ENCODE measurements at regions not wholly inside any gene's neighbourhood (a gene's known extent, or its start where the extent isn't known, plus 50 kb on each side); places are given as distances from the start of the nearest gene placed in this dataset.
"Not testable (repeated sequence)": the region's sequence is repeated elsewhere in the genome, so short reads cannot be mapped to it uniquely, and the experiment has no call there.

DNA sequence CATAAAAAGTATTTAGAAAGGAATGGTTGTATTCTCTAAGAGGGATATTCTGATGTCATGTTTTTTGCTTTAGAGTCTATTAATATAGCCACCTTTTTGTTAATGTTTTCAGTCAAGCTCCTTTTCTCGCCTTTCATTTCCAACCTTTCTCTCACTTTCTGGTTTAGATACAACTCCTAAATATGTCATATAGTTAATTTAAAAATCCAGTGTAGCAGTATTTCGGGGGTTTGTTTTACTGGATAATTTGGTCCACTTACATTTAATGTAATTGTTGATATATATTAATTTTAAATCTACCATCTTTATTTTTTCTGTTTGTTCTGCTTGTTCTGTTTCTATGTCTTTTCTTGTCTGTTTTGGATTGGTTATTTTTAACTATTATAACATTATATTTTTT lies 121.1 kb downstream of the FAM72C start:
- TF ChIP-seq, protein P1, sequence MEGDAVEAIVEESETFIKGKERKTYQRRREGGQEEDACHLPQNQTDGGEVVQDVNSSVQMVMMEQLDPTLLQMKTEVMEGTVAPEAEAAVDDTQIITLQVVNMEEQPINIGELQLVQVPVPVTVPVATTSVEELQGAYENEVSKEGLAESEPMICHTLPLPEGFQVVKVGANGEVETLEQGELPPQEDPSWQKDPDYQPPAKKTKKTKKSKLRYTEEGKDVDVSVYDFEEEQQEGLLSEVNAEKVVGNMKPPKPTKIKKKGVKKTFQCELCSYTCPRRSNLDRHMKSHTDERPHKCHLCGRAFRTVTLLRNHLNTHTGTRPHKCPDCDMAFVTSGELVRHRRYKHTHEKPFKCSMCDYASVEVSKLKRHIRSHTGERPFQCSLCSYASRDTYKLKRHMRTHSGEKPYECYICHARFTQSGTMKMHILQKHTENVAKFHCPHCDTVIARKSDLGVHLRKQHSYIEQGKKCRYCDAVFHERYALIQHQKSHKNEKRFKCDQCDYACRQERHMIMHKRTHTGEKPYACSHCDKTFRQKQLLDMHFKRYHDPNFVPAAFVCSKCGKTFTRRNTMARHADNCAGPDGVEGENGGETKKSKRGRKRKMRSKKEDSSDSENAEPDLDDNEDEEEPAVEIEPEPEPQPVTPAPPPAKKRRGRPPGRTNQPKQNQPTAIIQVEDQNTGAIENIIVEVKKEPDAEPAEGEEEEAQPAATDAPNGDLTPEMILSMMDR (conservative IDR thresholded peaks at IDR 0.05; ENCODE audit: low read length), result not testable (repeated sequence)
- not testable (repeated sequence) for TF ChIP-seq EZH2phosphoT487 (IDR thresholded peaks at IDR 0.05; ENCODE audit: borderline replicate concordance)

Measured in Loucy (cell line).